A549 (cell line): ENCODE measurements at regions not wholly inside any gene's neighbourhood (a gene's known extent, or its start where the extent isn't known, plus 50 kb on each side); places are given as distances from the start of the nearest gene placed in this dataset.

Experiments used
- ATAC-seq, 2 experiments: fragments of 200-7000 bp in 1 of 2; fragments of >200 bp in 1 of 2; cut with Nextera tagmentation in 1 of 2; cut with Tn5 transposase in 1 of 2; 3 replicates each; pipeline versions ENCODE4 v1.8.0 to v1.9.1; 2018 to 2020; ENCODE audit warnings: mild to moderate bottlenecking in 1 of 2, moderate library complexity in 1 of 2
- CTCF ChIA-PET: fragments of 300-600 bp; sonication (Branson Sonifier 250); formaldehyde crosslinking; extraction: SDS; loops from one replicate; lab custom pipeline; 2021; ENCODE audit warnings: antibody characterized with exemption, inconsistent platforms; lab: Yijun Ruan, JAX
- POLR2A ChIA-PET: fragments of 350-600 bp; formaldehyde crosslinking; extraction: SDS; loops from one replicate; lab custom pipeline; 2021; ENCODE audit warnings: antibody characterized with exemption, inconsistent platforms; lab: Yijun Ruan, JAX
- DNase-seq, 2 experiments: peaks; one replicate each; pipeline versions ENCODE4 v3.0.0 to v3.0.0-alpha.2; 2011 to 2016; ENCODE audit warnings: low read depth in 1 of 2, low spot score in 1 of 2
- FAIRE-seq: peaks from 2 replicates; lab custom pipeline; 2011; peaks lifted over from hg19 to GRCh38; lab: Jason Lieb, UNC
- H3K27ac ChIP-seq, 2 experiments: fragments of >200 bp; sonication (Bioruptor Twin); formaldehyde crosslinking; 3 replicates each; pipeline ENCODE4 v1.5.1; 2016 to 2017
- H3K4me1 ChIP-seq: fragments of >200 bp; sonication (Bioruptor Twin); formaldehyde crosslinking; 3 replicates; pipeline ENCODE4 v1.6.1; 2016
- H3K4me2 ChIP-seq: fragments of >200 bp; sonication (Bioruptor Twin); formaldehyde crosslinking; 3 replicates; pipeline ENCODE4 v1.6.1; 2016
- H3K4me3 ChIP-seq: fragments of >200 bp; sonication (Bioruptor Twin); formaldehyde crosslinking; 3 replicates; pipeline ENCODE4 v1.5.1; 2016
- H3K9me3 ChIP-seq: fragments of >200 bp; sonication (Bioruptor Twin); formaldehyde crosslinking; 3 replicates; pipeline ENCODE4 v1.6.1; 2016
- BCL3 ChIP-seq: fragments of >200 bp; sonication (Bioruptor Twin); formaldehyde crosslinking; IDR thresholded peaks from 3 replicates; pipeline ENCODE4 v1.6.1; 2016
- CBX2 ChIP-seq: fragments of 200-600 bp; sonication (generic); IDR thresholded peaks from 2 replicates; pipeline ENCODE4 v1.6.1; 2016; ENCODE audit warnings: low read depth, mild to moderate bottlenecking, borderline replicate concordance
- CBX8 ChIP-seq: fragments of 200-600 bp; sonication (generic); IDR thresholded peaks from 2 replicates; pipeline ENCODE4 v1.6.1; 2016
- CHD4 ChIP-seq: fragments of 200-600 bp; sonication (generic); IDR thresholded peaks from 2 replicates; pipeline ENCODE4 v1.6.1; 2016; ENCODE audit warnings: antibody characterized with exemption, mild to moderate bottlenecking, borderline replicate concordance
- EP300 ChIP-seq, 2 experiments: fragments of >200 bp; sonication (Bioruptor Twin); formaldehyde crosslinking; IDR thresholded peaks; 2 replicates in 1 of 2; 3 replicates in 1 of 2; pipeline ENCODE4 v1.6.1; 2016 to 2017
- FOXS1 ChIP-seq: fragments of 250-450 bp; sonication (Bioruptor Pico); IDR thresholded peaks from 2 replicates; pipeline ENCODE4 v1.5.0; 2020; ENCODE audit warnings: mild to moderate bottlenecking, moderate library complexity
- HEYL ChIP-seq: fragments of 250-450 bp; sonication (Bioruptor Pico); IDR thresholded peaks from 2 replicates; pipeline ENCODE4 v1.8.0; 2021; ENCODE audit warnings: mild to moderate bottlenecking, moderate library complexity
- HMGXB4 ChIP-seq: fragments of 250-450 bp; sonication (Bioruptor Pico); IDR thresholded peaks from 2 replicates; pipeline ENCODE4 v1.5.0; 2021; ENCODE audit warnings: mild to moderate bottlenecking, moderate library complexity, borderline replicate concordance
- HOXA7 ChIP-seq: fragments of 250-450 bp; sonication (Bioruptor Pico); IDR thresholded peaks from 2 replicates; pipeline ENCODE4 v1.5.0; 2020; ENCODE audit warnings: mild to moderate bottlenecking, moderate library complexity
- HOXB13 ChIP-seq: fragments of 250-450 bp; sonication (Bioruptor Pico); IDR thresholded peaks from 2 replicates; pipeline ENCODE4 v1.5.0; 2020; ENCODE audit warnings: low read depth, mild to moderate bottlenecking, moderate library complexity
- HOXB5 ChIP-seq: fragments of 250-450 bp; sonication (Bioruptor Pico); IDR thresholded peaks from 2 replicates; pipeline ENCODE4 v1.5.0; 2020; ENCODE audit warnings: mild to moderate bottlenecking, moderate library complexity
- KDM5A ChIP-seq: fragments of 200-600 bp; sonication (generic); IDR thresholded peaks from 2 replicates; pipeline ENCODE4 v1.6.1; 2016; ENCODE audit warnings: antibody characterized with exemption, mild to moderate bottlenecking
- MAFK ChIP-seq: fragments of 450-650 bp; IDR thresholded peaks from 2 replicates; pipeline ENCODE4 v1.6.1; 2014; ENCODE audit not compliant: partially characterized antibody
- MAZ ChIP-seq: fragments of 150-350 bp; IDR thresholded peaks from 2 replicates; pipeline ENCODE4 v1.6.1; 2014; ENCODE audit warnings: antibody characterized with exemption, low read depth, low read length, borderline replicate concordance
- MYC ChIP-seq: IDR thresholded peaks from 2 replicates; pipeline ENCODE4 v1.6.1; 2012; ENCODE audit warnings: mild to moderate bottlenecking, inconsistent platforms, low read length, improper control_type of control experiment, borderline replicate concordance
- NPAS2 ChIP-seq: fragments of 250-450 bp; sonication (Bioruptor Pico); IDR thresholded peaks from 2 replicates; pipeline ENCODE4 v1.8.0; 2022; ENCODE audit warnings: mild to moderate bottlenecking, moderate library complexity, borderline replicate concordance
- NR3C1 ChIP-seq: fragments of >200 bp; sonication (Bioruptor Twin); formaldehyde crosslinking; IDR thresholded peaks from 3 replicates; pipeline ENCODE4 v1.6.1; 2017
- POLR2AphosphoS2 ChIP-seq: conservative IDR thresholded peaks from 2 replicates; pipeline ENCODE4 v1.6.1; 2012; ENCODE audit warnings: low read length, improper control_type of control experiment, inconsistent platforms
- RARB ChIP-seq: fragments of 250-450 bp; sonication (Bioruptor Pico); IDR thresholded peaks from 2 replicates; pipeline ENCODE4 v1.8.0; 2021; ENCODE audit warnings: mild to moderate bottlenecking, moderate library complexity
- RCOR1 ChIP-seq: fragments of 150-350 bp; IDR thresholded peaks from 2 replicates; pipeline ENCODE4 v1.6.1; 2014; ENCODE audit warnings: antibody characterized with exemption, low read length, low read depth
- SREBF2 ChIP-seq: fragments of 450-650 bp; IDR thresholded peaks from 2 replicates; pipeline ENCODE4 v1.6.1; 2014; ENCODE audit warnings: mild to moderate bottlenecking, moderate library complexity
- TP53 ChIP-seq: fragments of 250-450 bp; sonication (Bioruptor Pico); IDR thresholded peaks from 2 replicates; pipeline ENCODE4 v1.5.0; 2021; ENCODE audit warnings: mild to moderate bottlenecking, moderate library complexity
- USF2 ChIP-seq: fragments of 450-650 bp; IDR thresholded peaks from 2 replicates; pipeline ENCODE4 v1.6.1; 2014; ENCODE audit warnings: antibody characterized with exemption
- ZC3H11A ChIP-seq: fragments of 450-650 bp; IDR thresholded peaks from 2 replicates; pipeline ENCODE4 v1.6.1; 2014; ENCODE audit warnings: antibody characterized with exemption, mild to moderate bottlenecking
- ZFP36 ChIP-seq: fragments of 450-650 bp; IDR thresholded peaks from 2 replicates; pipeline ENCODE4 v1.6.1; 2014; ENCODE audit warnings: borderline replicate concordance; ENCODE audit not compliant: partially characterized antibody
- ZSCAN20 ChIP-seq: fragments of 250-450 bp; sonication (Bioruptor Pico); IDR thresholded peaks from 2 replicates; pipeline ENCODE4 v1.8.0; 2022; ENCODE audit warnings: mild to moderate bottlenecking, moderate library complexity
- WGBS: methylation state at CpG from one replicate; pipeline ENCODE4 v1.1.6; 2017; ENCODE audit errors: missing lambda C conversion rate; 5-methylcytosine and 5-hydroxymethylcytosine counted together
- TF ChIP-seq, protein P1 (sequence below): fragments of 150-350 bp; IDR thresholded peaks from 2 replicates; pipeline ENCODE4 v1.6.1; 2014; ENCODE audit warnings: low read depth, mild to moderate bottlenecking, low read length
- TF ChIP-seq, protein P2 (sequence below): IDR thresholded peaks from 2 replicates; pipeline ENCODE4 v1.6.1; 2012; ENCODE audit warnings: low read depth, borderline replicate concordance

- H3K9me3 ChIP-seq, result no peaks in the 10 kb centered on the region
- ChIA-PET POLR2A (no interaction called here), CTCF (no interaction called here)
- no peak for TF ChIP-seq RARB (CRISPR knock-in tag)
- TF ChIP-seq MYC, result no peak
- TF ChIP-seq HMGXB4, result no peak
- no peak for TF ChIP-seq POLR2AphosphoS2
- TF ChIP-seq BCL3, result no peak
- TF ChIP-seq, protein P1, sequence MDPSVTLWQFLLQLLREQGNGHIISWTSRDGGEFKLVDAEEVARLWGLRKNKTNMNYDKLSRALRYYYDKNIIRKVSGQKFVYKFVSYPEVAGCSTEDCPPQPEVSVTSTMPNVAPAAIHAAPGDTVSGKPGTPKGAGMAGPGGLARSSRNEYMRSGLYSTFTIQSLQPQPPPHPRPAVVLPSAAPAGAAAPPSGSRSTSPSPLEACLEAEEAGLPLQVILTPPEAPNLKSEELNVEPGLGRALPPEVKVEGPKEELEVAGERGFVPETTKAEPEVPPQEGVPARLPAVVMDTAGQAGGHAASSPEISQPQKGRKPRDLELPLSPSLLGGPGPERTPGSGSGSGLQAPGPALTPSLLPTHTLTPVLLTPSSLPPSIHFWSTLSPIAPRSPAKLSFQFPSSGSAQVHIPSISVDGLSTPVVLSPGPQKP, result no peak
- no peak for TF ChIP-seq SREBF2
- TF ChIP-seq, protein P2, sequence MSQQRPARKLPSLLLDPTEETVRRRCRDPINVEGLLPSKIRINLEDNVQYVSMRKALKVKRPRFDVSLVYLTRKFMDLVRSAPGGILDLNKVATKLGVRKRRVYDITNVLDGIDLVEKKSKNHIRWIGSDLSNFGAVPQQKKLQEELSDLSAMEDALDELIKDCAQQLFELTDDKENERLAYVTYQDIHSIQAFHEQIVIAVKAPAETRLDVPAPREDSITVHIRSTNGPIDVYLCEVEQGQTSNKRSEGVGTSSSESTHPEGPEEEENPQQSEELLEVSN, result no peak
- no peak for TF ChIP-seq HEYL (CRISPR knock-in tag)
- no peak for TF ChIP-seq CBX8
- TF ChIP-seq FOXS1 (CRISPR knock-in tag), result no peak
- no peak for TF ChIP-seq NR3C1
- TF ChIP-seq ZC3H11A, result no peak
- TF ChIP-seq RCOR1, result no peak
- no peak for TF ChIP-seq ZFP36
- TF ChIP-seq HOXA7 (CRISPR knock-in tag), result no peak
- TF ChIP-seq ZSCAN20 (CRISPR knock-in tag), result no peak
- ATAC-seq (no peak), FAIRE-seq (no peak), DNase-seq (no peak)
- H3K27ac ChIP-seq, result no peak overlapping the region
- H3K4me1 ChIP-seq, result no peaks in the 10 kb centered on the region
- 2% methylated on average over 2 of the region's 2 CpGs for WGBS
- H3K4me3 ChIP-seq, result no peak overlapping the region
- H3K4me2 ChIP-seq, result no peak overlapping the region
Observed at GRCh38 chr13:55991666-55992065, 1149.1 kb upstream of the PRR20A start.

GRCh38 chr13:55992145-55992544 is 1148.6 kb upstream of the PRR20A start:
- ATAC-seq (no peak), FAIRE-seq (no peak), DNase-seq (no peak)
- H3K4me3 ChIP-seq, result no peak overlapping the region
- ChIA-PET POLR2A (no interaction called here), CTCF (no interaction called here)
- no peak overlapping the region for H3K27ac ChIP-seq
- 3% methylated on average over 1 of the region's 1 CpG for WGBS
- H3K4me2 ChIP-seq, result no peak overlapping the region
- no peaks in the 10 kb centered on the region for H3K4me1 ChIP-seq
- H3K9me3 ChIP-seq, result no peaks in the 10 kb centered on the region
- no peak for TF ChIP-seq MAFK
- TF ChIP-seq FOXS1 (CRISPR knock-in tag), result no peak
- no peak for TF ChIP-seq BCL3
- no peak for TF ChIP-seq CHD4
- no peak for TF ChIP-seq HOXB5 (CRISPR knock-in tag)
- TF ChIP-seq, protein P1, result no peak
- TF ChIP-seq EP300 (IDR thresholded peaks at IDR 0.05), result no peak
- TF ChIP-seq CBX2, result no peak
- no peak for TF ChIP-seq MAZ
- no peak for TF ChIP-seq NPAS2 (CRISPR knock-in tag)
- TF ChIP-seq HOXB13, result no peak
- TF ChIP-seq NR3C1, result no peak
- TF ChIP-seq HOXA7 (CRISPR knock-in tag), result no peak
- TF ChIP-seq POLR2AphosphoS2, result no peak
- TF ChIP-seq, protein P2, result no peak
- no peak for TF ChIP-seq TP53 (CRISPR knock-in tag)
- no peak for TF ChIP-seq USF2
- no peak for TF ChIP-seq KDM5A
